ENCODE measurements at regions not wholly inside any gene's neighbourhood (a gene's known extent, or its start where the extent isn't known, plus 50 kb on each side); places are given as distances from the start of the nearest gene placed in this dataset.

GRCh38 chr2:18346344-18346743, 214.1 kb downstream of the RDH14 start:
- Mint-ChIP-seq H3K27me3 (peaks cover 0 to 7% of the 10 kb centered on the region in 2 donors), H3K9me3 (peaks cover 0 to 8% of the 10 kb centered on the region in 2 donors), H3K36me3 (ENCODE audit: insufficient read depth) (no peaks in the 10 kb centered on the region), H3K4me3 (no peak overlapping the region), H3K27ac (no peak overlapping the region), H3K4me1 (ENCODE audit: low read depth in 2 of 2) (no peaks in the 10 kb centered on the region)
- ATAC-seq (replicated peaks), result no peak
- DNase-seq, result no peak

DNA sequence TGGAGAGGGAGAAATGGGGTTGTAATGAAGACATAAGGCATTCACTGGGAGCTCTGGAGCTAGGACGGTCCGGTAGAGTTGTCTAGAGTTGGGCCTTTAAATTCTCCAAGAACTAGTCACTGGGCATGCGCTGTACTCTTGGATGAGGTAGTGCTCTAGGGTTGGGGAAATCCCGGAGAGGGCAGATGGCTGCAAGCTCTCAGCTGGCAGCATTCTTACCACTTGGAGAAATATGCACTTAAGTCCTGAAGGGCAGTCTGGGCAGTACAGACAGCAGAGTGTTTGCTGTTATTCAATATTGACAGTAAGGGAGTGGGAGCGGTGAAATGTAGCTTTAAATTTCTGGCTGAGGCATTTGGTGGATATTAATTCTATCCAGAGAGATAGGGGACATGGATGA, 214.6 kb downstream of the RDH14 start:
- ATAC-seq (replicated peaks) (no peak), DNase-seq (no peak)
- no peaks in the 10 kb centered on the region for H3K36me3 Mint-ChIP-seq (ENCODE audit: insufficient read depth)
- peaks cover 0 to 3% of the 10 kb centered on the region in 2 donors for H3K9me3 Mint-ChIP-seq
- H3K27ac Mint-ChIP-seq, result no peak overlapping the region
- no peaks in the 10 kb centered on the region for H3K4me1 Mint-ChIP-seq (ENCODE audit: low read depth in 2 of 2)
- no peak overlapping the region for H3K4me3 Mint-ChIP-seq
- peaks cover 0 to 2% of the 10 kb centered on the region in 2 donors for H3K27me3 Mint-ChIP-seq

DNA sequence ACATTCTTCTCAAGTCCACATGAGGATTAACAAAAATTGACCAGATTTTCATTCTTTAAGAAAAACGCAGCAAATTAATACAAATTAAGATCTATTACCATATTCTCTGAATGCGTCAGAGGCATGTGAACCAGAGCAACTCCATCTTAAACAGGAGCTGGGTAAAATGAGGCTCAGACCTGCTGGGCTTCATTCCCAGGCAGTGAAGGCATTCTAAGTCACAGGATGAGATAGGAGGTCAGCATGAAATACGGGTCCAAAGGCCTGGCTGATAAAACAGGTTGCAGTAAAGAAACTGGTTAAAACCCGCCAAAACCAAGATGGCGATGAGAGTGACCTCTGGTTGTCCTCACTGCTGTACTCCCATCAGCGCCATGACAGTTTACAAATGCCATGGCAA, 217.6 kb downstream of the RDH14 start:
- Mint-ChIP-seq H3K27me3 (no peaks in the 10 kb centered on the region), H3K9me3 (no peaks in the 10 kb centered on the region), H3K4me1 (ENCODE audit: low read depth in 2 of 2) (no peaks in the 10 kb centered on the region), H3K36me3 (ENCODE audit: insufficient read depth) (no peaks in the 10 kb centered on the region), H3K4me3 (no peak overlapping the region), H3K27ac (no peak overlapping the region)
- DNase-seq, result no peak
- ATAC-seq (replicated peaks), result no peak

DNA sequence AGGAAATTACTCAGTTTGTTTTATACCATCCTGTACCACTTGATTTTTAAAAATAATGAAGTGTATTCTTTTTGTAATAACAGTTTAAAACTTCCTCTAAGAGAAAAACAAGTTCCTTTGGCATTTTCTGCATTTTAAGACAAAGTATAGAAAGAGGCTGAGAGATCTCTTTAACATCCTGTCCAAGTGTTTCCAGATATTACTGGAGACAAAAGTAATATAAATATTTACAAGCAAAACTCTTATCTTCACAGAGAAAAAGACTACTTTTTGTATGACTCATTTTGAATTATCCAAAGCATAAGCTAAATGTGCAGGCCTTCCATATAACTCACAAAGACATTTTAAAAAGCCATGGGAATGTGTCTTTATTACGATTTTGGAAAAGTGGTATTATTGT, 221.1 kb downstream of the RDH14 start:
- H3K4me3 Mint-ChIP-seq, result no peak overlapping the region
- DNase-seq, result no peak
- no peaks in the 10 kb centered on the region for H3K9me3 Mint-ChIP-seq
- H3K4me1 Mint-ChIP-seq (ENCODE audit: low read depth in 2 of 2), result no peaks in the 10 kb centered on the region
- no peaks in the 10 kb centered on the region for H3K36me3 Mint-ChIP-seq (ENCODE audit: insufficient read depth)
- no peak for ATAC-seq (replicated peaks)
- H3K27me3 Mint-ChIP-seq, result peaks cover 0 to 13% of the 10 kb centered on the region in 2 donors
- H3K27ac Mint-ChIP-seq, result no peak overlapping the region

DNA sequence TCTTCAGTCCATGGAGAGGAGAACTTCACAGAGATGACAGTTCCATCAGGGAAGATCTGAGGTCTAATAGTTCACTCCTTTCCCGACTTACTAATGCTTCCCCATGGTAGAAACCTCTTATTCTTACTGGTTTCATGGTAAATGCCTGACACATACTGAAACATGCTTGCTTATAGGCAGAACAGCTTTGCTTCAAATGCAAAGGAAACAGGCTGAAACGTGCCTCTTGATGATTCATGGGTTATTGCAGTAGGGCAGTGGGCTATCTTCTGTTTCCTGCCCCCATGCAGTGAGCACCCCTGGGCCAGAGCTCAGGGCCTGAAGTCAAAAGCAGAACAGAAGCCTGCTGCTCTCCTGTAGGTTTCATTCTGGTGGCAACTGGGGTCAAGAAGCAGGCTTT, 223.5 kb downstream of the RDH14 start:
- ATAC-seq (replicated peaks) (no peak), DNase-seq (no peak)
- peaks cover 0 to 24% of the 10 kb centered on the region in 2 donors for H3K27me3 Mint-ChIP-seq
- no peaks in the 10 kb centered on the region for H3K4me1 Mint-ChIP-seq (ENCODE audit: low read depth in 2 of 2)
- no peak overlapping the region for H3K27ac Mint-ChIP-seq
- H3K4me3 Mint-ChIP-seq, result no peak overlapping the region
- no peaks in the 10 kb centered on the region for H3K36me3 Mint-ChIP-seq (ENCODE audit: insufficient read depth)
- H3K9me3 Mint-ChIP-seq, result peaks cover 0 to 3% of the 10 kb centered on the region in 2 donors

GRCh38 chr2:18332477-18332876, 228.0 kb downstream of the RDH14 start:
- Mint-ChIP-seq H3K27me3 (peaks cover 0 to 29% of the 10 kb centered on the region in 2 donors), H3K36me3 (ENCODE audit: insufficient read depth) (no peaks in the 10 kb centered on the region), H3K27ac (no peak overlapping the region), H3K4me3 (no peak overlapping the region), H3K9me3 (peaks cover 0 to 5% of the 10 kb centered on the region in 2 donors), H3K4me1 (ENCODE audit: low read depth in 2 of 2) (peaks cover 0 to 3% of the 10 kb centered on the region in 2 donors)
- no peak for DNase-seq
- ATAC-seq (replicated peaks), result no peak

- Mint-ChIP-seq H3K9me3 (no peaks in the 10 kb centered on the region), H3K36me3 (ENCODE audit: insufficient read depth) (no peaks in the 10 kb centered on the region), H3K27me3 (no peaks in the 10 kb centered on the region), H3K4me3 (no peak overlapping the region), H3K4me1 (ENCODE audit: low read depth in 2 of 2) (peaks cover 0 to 4% of the 10 kb centered on the region in 2 donors), H3K27ac (no peak overlapping the region)
- ATAC-seq (replicated peaks) (no peak), DNase-seq (no peak)
Observed at GRCh38 chr2:18325118-18325517, 235.3 kb downstream of the RDH14 start.

DNA sequence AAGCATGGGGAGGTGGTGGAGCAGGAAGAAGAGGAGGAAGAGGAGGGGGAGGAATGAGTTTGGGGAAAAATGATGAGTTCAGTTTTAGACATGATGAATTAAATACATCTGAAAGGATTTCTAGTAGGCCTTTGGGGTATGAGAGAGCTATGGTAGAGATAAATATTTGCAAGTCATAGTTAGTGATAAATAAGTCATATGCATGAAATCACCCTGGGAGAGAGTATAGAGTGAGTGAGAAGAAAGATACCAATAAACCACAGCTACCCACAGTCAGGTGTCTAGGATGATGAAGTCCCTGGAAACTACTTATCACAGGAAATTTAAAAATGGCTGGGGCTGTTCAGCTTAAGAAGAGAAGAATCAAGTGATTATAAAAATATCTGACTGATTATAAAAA, 240.5 kb downstream of the RDH14 start:
- H3K27me3 Mint-ChIP-seq, result no peaks in the 10 kb centered on the region

DNA sequence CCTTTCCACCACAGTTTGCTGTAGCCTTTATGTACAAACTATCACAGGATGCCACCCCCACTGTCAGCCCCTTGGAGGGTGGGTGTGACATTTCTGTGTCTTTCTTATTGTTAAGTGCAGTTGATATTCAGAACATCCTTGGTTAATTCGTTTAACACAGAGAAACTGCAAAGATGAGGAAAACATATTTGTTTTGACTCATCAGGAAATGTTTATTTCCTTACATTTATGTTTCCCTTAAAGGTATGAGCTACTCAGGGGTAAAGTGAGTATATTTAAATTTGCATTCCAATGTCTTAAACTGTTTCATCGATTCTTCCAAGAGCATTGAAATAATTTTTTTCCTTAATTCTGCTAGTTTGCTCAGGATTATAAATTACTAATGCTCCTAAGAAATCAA, 243.4 kb downstream of the RDH14 start:
- peaks cover 4 to 10% of the 10 kb centered on the region in 2 donors for H3K9me3 Mint-ChIP-seq
- no peak overlapping the region for H3K27ac Mint-ChIP-seq
- no peaks in the 10 kb centered on the region for H3K36me3 Mint-ChIP-seq (ENCODE audit: insufficient read depth)
- no peaks in the 10 kb centered on the region for H3K27me3 Mint-ChIP-seq
- H3K4me1 Mint-ChIP-seq (ENCODE audit: low read depth in 2 of 2), result no peaks in the 10 kb centered on the region
- ATAC-seq (replicated peaks) (no peak), DNase-seq (no peak)
- no peak overlapping the region for H3K4me3 Mint-ChIP-seq

More for the DNA sequence above, 240.5 kb downstream of the RDH14 start:
- Mint-ChIP-seq H3K27ac (no peak overlapping the region), H3K9me3 (peaks cover 3 to 10% of the 10 kb centered on the region in 2 donors), H3K36me3 (ENCODE audit: insufficient read depth) (no peaks in the 10 kb centered on the region), H3K4me3 (no peak overlapping the region), H3K4me1 (ENCODE audit: low read depth in 2 of 2) (no peaks in the 10 kb centered on the region)
- no peak for DNase-seq
- no peak for ATAC-seq (replicated peaks)

DNA sequence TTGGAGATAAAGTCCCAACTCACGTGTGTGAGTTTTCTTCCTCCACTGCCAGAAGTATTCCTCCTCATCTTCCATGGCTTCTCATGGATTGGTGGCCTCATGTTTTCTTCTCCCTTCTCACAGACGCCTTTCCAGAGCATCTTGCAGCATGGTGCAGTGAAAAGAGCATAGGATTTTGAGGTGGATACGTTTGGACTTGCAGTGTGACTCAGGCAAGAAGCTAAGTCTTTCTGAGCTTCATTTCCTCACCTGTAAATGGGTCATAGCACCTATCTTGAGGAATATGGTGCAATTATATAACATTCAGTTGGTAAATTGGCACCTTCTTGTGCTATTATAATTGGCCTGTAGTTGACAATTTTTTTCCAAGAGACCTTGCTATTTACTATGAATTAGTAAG, 247.6 kb downstream of the RDH14 start:
- no peak for ATAC-seq (replicated peaks)
- no peak for DNase-seq

GRCh38 chr2:18311420-18312195, 248.8 kb downstream of the RDH14 start:
- Mint-ChIP-seq H3K9me3 (peaks cover 1 to 5% of the 10 kb centered on the region in 2 donors), H3K36me3 (ENCODE audit: insufficient read depth) (no peaks in the 10 kb centered on the region), H3K27ac (no peak overlapping the region), H3K4me1 (ENCODE audit: low read depth in 2 of 2) (no peaks in the 10 kb centered on the region), H3K4me3 (no peak overlapping the region), H3K27me3 (no peaks in the 10 kb centered on the region)
- no peak for DNase-seq
- ATAC-seq (replicated peaks), result no peak

More for the DNA sequence above, 247.6 kb downstream of the RDH14 start:
- no peak overlapping the region for H3K27ac Mint-ChIP-seq
- H3K4me3 Mint-ChIP-seq, result no peak overlapping the region
- no peaks in the 10 kb centered on the region for H3K36me3 Mint-ChIP-seq (ENCODE audit: insufficient read depth)
- peaks cover 1 to 5% of the 10 kb centered on the region in 2 donors for H3K9me3 Mint-ChIP-seq
- no peaks in the 10 kb centered on the region for H3K27me3 Mint-ChIP-seq
- H3K4me1 Mint-ChIP-seq (ENCODE audit: low read depth in 2 of 2), result no peaks in the 10 kb centered on the region

DNA sequence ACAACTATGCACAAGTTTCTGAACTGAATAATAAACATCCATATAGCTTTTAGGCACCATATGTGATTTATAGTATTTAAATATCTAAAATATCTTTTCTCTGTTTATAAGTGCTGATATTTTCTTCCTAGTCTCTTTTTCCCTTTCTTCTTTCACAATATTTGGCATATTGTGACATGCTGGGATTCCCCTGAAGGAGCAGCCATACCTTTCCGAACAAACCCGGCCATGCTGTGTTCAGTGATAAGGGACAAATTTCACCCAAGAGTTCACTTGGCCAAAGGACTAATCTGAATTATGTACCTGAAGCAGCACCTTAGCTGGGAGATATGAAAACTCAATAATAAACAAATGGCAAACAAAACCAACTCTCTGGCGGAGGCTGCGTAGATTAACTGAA, 250.8 kb downstream of the RDH14 start:
- no peak for DNase-seq
- Mint-ChIP-seq H3K9me3 (peaks cover 1 to 13% of the 10 kb centered on the region in 2 donors), H3K36me3 (ENCODE audit: insufficient read depth) (no peaks in the 10 kb centered on the region), H3K27ac (no peak overlapping the region), H3K4me3 (no peak overlapping the region), H3K27me3 (no peaks in the 10 kb centered on the region), H3K4me1 (ENCODE audit: low read depth in 2 of 2) (no peaks in the 10 kb centered on the region)
- no peak for ATAC-seq (replicated peaks)

DNA sequence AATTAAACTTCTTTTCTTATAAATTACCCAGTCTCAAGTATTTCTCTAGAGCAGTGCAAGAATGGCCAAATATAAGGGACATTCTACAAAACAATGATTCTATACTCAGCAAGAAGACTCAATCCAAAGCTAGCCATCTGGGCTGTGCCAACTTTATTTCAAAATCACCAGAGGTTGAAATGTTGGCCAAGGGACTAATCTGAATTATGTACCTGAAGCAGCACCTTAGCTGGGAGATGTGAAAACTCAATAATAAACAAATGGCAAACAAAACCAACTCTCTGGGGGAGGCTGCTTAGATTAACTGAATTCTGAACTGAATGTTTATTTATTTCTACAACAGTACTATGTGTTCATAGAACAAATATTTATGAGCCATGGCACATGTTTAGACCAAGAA, 251.3 kb downstream of the RDH14 start:
- DNase-seq (no peak), ATAC-seq (replicated peaks) (no peak)
- no peak overlapping the region for H3K4me3 Mint-ChIP-seq
- no peak overlapping the region for H3K27ac Mint-ChIP-seq
- H3K4me1 Mint-ChIP-seq (ENCODE audit: low read depth in 2 of 2), result no peaks in the 10 kb centered on the region
- H3K27me3 Mint-ChIP-seq, result no peaks in the 10 kb centered on the region
- no peaks in the 10 kb centered on the region for H3K36me3 Mint-ChIP-seq (ENCODE audit: insufficient read depth)
- peaks cover 1 to 13% of the 10 kb centered on the region in 2 donors for H3K9me3 Mint-ChIP-seq

- Mint-ChIP-seq H3K36me3 (ENCODE audit: insufficient read depth) (no peaks in the 10 kb centered on the region), H3K4me3 (no peak overlapping the region), H3K4me1 (ENCODE audit: low read depth in 2 of 2) (no peaks in the 10 kb centered on the region), H3K27ac (no peak overlapping the region), H3K27me3 (no peaks in the 10 kb centered on the region), H3K9me3 (peaks cover 0 to 14% of the 10 kb centered on the region in 2 donors)
- DNase-seq, result no peak
- ATAC-seq (replicated peaks), result no peak
Observed at GRCh38 chr2:18304849-18305248, 255.6 kb downstream of the RDH14 start.

All from effector memory CD8-positive, alpha-beta T cell (primary cell).